ENCODE measurements at regions not wholly inside any gene's neighbourhood (a gene's known extent, or its start where the extent isn't known, plus 50 kb on each side); places are given as distances from the start of the nearest gene placed in this dataset.
"Not testable (repeated sequence)": the region's sequence is repeated elsewhere in the genome, so short reads cannot be mapped to it uniquely, and the experiment has no call there.

DNA sequence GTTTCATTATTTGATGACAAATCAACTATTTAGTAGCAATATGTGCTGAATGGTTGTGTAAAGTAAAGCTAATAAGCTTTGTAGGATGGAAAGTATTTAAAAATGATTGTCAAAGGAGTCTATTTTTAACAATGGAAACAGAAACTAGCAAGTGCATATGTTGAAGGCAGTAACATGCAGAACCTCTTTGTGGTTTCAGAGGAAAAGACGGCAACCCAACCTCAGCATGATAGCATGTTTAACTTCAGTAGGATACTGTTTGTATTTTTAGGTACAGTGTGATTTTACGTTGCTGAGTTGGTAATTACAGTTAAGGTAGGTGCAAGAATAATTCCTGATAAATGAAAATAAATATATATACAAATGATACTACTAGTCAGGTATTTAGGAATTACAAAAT lies 545.4 kb downstream of the CDY1 start:
- DNase-seq, result not testable (repeated sequence)

GRCh38 chrY:26179326-26179725 lies 557.4 kb downstream of the CDY1 start:
- DNase-seq, result not testable (repeated sequence)

- DNase-seq, result not testable (repeated sequence)
These were observed 603.1 kb downstream of the CDY1 start for GRCh38 chrY:26224974-26225373.

DNA sequence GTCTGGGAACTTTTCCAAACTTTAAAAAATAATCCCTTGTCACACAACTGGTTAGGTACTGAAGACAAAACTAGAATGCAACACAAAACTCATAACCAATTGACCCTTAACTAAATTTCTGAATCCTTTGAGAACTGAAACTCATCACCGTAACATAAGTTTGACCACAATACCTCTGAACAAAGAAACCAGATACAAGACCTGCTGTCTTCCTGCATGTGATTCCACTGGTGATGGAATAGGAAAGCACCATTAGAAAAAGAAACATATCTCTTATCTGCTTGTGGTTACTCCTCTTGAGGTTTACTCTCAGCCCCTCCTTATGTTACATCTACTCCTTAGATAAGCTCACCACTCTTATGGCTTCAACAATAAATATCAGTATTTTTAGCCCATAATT lies 603.6 kb downstream of the CDY1 start:
- DNase-seq, result not testable (repeated sequence)

- not testable (repeated sequence) for DNase-seq
These were observed 619.0 kb downstream of the CDY1 start for GRCh38 chrY:26240944-26241343.

DNA sequence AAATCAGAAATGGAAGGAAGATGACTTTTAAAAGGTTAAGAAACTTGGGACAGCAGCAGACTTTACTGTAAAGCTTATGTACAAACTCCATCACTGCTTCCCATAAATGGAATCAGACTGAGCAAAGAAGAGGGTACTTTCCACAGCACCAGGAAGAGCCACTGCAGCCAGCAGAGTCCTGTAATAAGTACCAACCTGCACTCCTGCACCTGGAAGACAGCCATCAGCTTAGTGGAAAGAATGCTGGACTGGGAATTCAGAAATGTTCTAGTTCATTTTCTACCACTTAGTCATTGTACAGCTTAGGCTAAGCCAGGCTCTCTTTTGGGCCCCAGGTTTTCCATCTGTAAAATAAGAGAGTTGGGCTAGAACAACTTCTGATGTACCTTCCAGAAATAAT lies 632.3 kb downstream of the CDY1 start:
- DNase-seq, result not testable (repeated sequence)

GRCh38 chrY:26265449-26265848 lies 643.5 kb downstream of the CDY1 start:
- DNase-seq, result not testable (repeated sequence)

DNA sequence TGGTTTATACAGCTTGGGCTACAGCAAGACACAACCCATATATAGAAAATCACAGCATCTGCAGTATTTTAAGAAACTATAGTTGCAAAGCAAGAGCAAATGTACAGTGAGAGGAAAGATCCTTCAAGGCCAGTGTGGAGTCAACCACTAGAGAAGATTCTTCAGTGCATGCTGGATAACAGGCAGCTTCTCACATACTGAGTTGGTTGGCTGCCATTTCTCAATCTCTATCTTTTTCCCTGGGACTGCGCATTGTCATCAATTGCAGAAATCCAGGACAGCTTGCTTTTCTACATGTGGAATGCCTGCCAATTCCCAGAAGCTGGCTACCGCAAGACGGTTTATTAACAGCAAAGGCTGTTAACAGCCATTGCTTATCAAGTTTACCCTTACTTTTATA lies 646.5 kb downstream of the CDY1 start:
- not testable (repeated sequence) for DNase-seq

GRCh38 chrY:26268934-26269333 lies 647.0 kb downstream of the CDY1 start:
- not testable (repeated sequence) for DNase-seq

- DNase-seq, result not testable (repeated sequence)
These were observed 651.2 kb downstream of the CDY1 start for GRCh38 chrY:26273089-26273488.

- not testable (repeated sequence) for DNase-seq
These were observed 684.1 kb downstream of the CDY1 start for GRCh38 chrY:26306046-26306445.

DNA sequence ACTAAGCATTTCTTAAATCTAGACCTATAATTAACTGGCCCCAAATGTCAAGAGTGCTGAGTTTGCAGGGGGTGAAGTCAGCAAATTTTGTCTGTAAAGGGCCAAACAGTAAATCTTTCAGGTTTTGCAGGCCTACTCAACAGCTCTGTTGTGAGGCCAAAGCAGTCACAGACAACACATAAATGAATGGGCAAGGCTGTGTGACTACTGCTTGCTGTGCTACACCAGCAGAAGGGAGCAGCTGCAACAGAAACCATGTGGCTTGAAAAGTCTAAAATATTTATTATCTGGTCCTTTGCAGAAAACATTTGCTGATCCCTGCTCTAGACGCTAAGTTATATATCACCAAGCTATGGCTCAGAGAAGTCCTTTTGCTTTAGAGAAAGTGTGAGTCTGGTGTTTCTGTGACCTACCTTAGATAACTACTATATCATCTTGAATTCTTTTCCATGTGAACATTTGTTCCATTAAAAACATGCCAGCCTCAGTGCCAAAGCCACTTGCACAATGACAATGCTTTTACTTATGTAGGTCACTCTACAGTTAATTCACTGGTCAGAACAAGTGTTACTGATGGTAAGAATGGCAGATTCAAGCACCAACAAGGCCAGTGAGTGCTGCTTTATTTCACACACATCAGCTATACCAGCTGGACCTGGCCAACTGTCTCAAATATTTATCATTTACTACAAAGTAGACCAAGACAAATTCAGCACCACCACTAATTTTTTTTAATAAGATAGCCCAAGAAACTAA lies 684.9 kb downstream of the CDY1 start:
- not testable (repeated sequence) for DNase-seq

DNA sequence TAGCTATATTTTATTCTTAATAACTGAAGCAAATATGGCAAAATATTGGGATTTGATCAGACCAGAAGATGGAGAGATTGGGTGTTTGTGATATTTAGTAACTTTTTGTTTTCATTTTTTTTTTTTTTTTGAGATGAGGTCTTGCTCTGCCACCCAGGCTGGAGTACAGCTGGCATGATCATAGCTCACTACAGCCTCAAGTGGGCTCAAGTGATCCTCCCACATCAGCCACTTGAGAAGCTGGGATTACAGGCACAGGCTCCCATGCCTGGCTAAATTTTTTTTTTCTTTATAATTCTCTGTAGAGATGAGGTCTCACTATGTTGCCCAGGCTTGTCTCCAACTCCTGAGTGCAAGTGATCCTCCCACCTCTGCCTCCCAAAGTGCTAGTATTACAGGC lies 686.4 kb downstream of the CDY1 start:
- not testable (repeated sequence) for DNase-seq

DNA sequence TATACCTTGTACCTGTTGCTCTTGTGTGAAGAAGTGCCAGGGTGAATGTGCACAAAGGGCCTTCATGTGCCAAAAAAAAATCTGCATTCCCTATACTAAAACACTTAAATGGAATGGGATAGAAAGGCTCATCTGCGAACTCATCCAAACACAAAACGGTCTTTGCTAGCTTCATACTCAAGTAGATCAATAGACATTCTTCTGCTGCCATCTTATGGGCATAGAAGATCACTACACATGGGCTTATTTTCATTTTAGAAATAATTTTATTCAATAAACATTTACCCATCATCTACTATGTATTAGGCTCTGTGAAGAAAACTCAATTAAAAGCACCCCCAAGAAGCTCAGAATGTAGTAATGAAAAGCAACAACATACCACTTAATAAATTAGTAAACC lies 693.1 kb downstream of the CDY1 start:
- DNase-seq, result peak; percentile 6

- DNase-seq, result not testable (repeated sequence)
These were observed 697.7 kb downstream of the CDY1 start for GRCh38 chrY:26319488-26320202.

- DNase-seq, result not testable (repeated sequence)
These were observed 700.8 kb downstream of the CDY1 start for GRCh38 chrY:26322756-26323155.

GRCh38 chrY:26352931-26353330 lies 731.0 kb downstream of the CDY1 start:
- DNase-seq, result not testable (repeated sequence)

GRCh38 chrY:26354191-26354590 lies 732.3 kb downstream of the CDY1 start:
- DNase-seq, result no peak

- not testable (repeated sequence) for DNase-seq
These were observed 738.0 kb downstream of the CDY1 start for GRCh38 chrY:26359869-26360268.

GRCh38 chrY:26360472-26360871 lies 738.6 kb downstream of the CDY1 start:
- DNase-seq, result not testable (repeated sequence)

DNA sequence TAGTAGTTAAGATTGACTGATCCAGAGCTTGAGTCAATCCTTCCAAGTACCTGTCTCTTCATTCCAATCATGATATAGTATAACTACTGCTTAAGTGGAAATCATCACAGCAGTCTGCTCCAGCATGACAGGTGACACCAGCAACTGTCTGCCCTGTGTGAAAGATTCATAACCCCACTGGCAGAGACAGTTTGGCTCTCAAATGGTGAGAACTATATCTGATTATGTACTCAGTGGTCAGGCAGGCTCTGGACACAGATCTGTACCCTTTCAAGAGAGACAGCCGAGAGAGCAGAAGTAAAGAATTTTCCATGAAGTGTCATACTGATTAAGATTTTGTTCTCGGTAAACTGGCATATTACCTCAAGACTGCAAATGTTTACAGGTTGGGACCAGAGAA lies 741.5 kb downstream of the CDY1 start:
- DNase-seq, result not testable (repeated sequence)

DNA sequence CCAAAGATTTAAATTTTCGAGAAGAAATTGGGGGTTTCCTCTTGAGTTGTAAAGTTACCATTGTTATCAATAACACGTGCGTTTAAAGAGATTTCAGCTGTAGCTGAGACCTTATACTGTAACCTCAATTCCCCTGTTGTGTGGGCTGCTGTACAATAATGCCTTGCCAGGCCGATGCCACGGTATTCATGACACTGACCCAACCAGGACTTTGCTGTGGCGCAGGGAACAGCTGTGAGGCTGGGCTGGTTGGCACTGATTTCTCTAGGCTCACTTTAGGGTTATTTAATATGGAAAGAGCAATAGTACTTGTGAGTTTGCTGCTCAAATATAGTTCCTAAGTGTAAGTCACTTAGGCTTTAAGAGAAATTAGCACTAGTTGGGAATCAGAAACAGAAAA lies 744.2 kb downstream of the CDY1 start:
- not testable (repeated sequence) for DNase-seq

DNA sequence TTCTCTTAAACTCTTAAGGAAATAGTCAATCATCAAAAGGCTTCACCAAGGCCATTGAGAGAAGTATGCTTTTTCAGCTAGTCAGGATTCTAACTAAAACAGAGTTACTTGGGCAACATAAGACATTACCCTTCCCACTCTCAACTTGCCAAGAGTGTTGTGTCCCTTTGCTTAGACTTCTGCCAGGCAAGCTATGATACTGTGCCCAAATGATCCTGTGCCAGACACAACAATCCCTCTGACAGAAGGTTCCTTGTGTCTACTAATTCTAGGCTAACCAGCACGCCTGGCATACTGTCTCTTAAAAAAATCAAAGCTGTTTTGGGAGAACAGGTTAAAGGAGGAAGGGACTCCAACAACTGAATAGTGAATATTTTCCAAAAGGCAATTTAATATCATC lies 750.6 kb downstream of the CDY1 start:
- not testable (repeated sequence) for DNase-seq

GRCh38 chrY:26408671-26409328 lies 786.9 kb downstream of the CDY1 start:
- DNase-seq, result peak; percentile 0
